Fibroblast of pulmonary artery (primary cell): ENCODE measurements at regions not wholly inside any gene's neighbourhood (a gene's known extent, or its start where the extent isn't known, plus 50 kb on each side); places are given as distances from the start of the nearest gene placed in this dataset.

Source experiments
- DNase-seq: peaks from one replicate; pipeline ENCODE4 v3.0.0-alpha.2; 2010; ENCODE audit warnings: low read depth
- H3K4me3 ChIP-seq: replicated peaks from 2 replicates; pipeline ENCODE4 v1.5.1; 2011; ENCODE audit warnings: low read depth, mild to moderate bottlenecking, control low read depth, low read length, moderate library complexity
- TF ChIP-seq, protein P1 (sequence below): IDR thresholded peaks from 2 replicates; pipeline ENCODE4 v1.5.1; 2011; ENCODE audit warnings: mild to moderate bottlenecking, control low read depth, low read length, inconsistent platforms; ENCODE audit errors: missing control alignments

DNA sequence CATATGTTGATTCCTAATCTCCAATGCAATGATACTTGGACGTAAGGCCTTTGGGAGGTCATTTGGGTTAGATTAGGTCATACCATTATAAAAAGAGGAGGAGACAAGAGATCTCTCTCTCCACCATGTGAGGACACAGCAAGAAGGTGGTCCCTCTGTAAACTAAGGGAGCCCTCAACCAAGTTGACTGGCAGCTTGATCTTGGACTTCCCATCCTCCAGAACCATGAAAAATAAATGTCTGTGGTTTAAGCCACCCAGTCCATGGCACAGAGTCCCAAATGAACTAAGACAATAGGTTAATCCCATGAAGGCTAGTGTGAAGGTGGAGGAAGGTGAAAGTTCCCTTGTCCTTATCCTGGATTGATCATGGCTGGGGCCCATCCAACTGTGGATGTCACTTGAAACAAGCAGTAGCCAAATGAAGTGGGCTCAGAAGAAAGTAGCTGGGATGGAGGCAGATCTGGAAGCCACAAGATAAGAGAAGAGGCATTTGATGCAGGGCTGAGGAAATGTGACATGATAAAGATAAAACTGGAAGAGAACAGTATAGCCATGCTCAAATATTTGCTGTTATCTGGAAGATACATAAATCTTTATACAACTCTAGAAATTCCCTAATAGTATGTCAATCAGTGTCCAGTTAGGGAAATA, 99.9 kb downstream of the BANF2 start:
- no peak overlapping the region for H3K4me3 ChIP-seq
- TF ChIP-seq, protein P1, sequence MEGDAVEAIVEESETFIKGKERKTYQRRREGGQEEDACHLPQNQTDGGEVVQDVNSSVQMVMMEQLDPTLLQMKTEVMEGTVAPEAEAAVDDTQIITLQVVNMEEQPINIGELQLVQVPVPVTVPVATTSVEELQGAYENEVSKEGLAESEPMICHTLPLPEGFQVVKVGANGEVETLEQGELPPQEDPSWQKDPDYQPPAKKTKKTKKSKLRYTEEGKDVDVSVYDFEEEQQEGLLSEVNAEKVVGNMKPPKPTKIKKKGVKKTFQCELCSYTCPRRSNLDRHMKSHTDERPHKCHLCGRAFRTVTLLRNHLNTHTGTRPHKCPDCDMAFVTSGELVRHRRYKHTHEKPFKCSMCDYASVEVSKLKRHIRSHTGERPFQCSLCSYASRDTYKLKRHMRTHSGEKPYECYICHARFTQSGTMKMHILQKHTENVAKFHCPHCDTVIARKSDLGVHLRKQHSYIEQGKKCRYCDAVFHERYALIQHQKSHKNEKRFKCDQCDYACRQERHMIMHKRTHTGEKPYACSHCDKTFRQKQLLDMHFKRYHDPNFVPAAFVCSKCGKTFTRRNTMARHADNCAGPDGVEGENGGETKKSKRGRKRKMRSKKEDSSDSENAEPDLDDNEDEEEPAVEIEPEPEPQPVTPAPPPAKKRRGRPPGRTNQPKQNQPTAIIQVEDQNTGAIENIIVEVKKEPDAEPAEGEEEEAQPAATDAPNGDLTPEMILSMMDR = no peak
- no peak for DNase-seq

DNA sequence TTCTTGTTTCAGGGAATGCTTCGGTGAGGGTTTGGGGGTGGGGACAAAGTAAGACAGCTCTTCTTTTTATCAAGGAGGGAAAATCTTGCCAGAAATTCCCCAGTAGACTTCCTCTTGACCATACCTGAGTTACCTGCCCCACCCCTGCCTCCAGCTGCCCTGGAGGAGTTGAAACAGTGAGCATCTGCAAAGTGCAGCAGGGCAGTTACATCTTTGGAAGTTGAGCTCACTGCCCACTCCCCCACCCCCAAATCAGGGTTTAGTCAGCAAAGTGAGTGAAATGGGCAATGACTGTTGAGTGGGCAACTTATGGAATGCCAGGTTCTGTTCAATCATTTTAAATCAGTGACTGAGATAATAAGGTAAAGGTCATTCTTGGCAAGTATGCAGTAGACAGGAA, 98.8 kb downstream of the BANF2 start:
- TF ChIP-seq, protein P1 = no peak
- H3K4me3 ChIP-seq = no peak overlapping the region
- no peak for DNase-seq

DNA sequence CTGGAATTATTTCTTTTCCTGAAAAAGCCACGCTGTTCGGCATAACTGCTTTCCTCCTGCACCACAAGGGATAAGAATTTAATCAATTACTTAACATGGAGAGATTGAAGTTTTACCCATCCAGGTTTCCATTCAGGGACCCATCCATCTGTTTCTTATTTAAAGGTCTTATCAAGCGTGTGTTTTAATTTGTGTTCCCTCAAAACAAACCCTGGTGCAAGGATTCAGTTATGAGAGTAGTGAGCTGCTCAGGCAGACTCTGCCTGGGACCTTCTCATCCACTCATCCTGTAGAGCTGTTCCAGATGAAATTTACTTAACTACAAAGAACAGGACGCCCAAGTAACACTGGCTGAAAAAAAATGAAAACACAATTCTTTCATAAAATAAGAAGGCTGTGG, 97.8 kb downstream of the BANF2 start:
- H3K4me3 ChIP-seq = no peak overlapping the region
- TF ChIP-seq, protein P1 = no peak
- no peak for DNase-seq

GRCh38 chr20:17797161-17797560, 97.4 kb downstream of the BANF2 start:
- TF ChIP-seq, protein P1 = no peak
- no peak overlapping the region for H3K4me3 ChIP-seq
- DNase-seq = no peak

DNA sequence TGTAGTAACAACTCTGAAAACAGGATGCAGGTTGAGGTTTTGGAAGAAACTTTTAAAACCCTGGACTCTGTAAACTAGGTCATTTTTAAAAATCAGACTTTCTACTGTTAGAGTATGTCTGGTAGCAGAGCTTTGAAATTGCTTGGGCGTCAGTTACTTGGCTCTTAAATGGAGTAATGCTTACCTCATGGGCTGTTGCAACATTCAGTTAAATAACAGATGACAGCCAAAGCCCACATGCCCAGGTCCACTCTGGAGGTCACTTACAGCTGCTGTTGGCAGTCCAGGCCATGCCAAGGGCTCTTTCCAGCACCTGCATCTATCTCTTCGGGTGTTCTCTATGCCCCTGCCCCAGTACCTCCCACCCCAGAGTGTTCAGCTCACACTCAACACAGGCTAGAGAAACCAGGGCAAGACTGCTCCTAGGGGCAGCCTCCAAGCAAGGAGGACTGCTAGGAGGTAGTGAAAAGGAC, 96.4 kb downstream of the BANF2 start:
- TF ChIP-seq, protein P1 = no peak
- H3K4me3 ChIP-seq = no peak overlapping the region
- DNase-seq = peak; percentile 85

- TF ChIP-seq, protein P1 = no peak
- no peak overlapping the region for H3K4me3 ChIP-seq
- no peak for DNase-seq
Observed at GRCh38 chr20:17795501-17796071, 95.8 kb downstream of the BANF2 start.

GRCh38 chr20:17795003-17795402, 95.2 kb downstream of the BANF2 start:
- no peak for DNase-seq
- H3K4me3 ChIP-seq = no peak overlapping the region
- TF ChIP-seq, protein P1 = no peak
